ENCODE measurements at regions not wholly inside any gene's neighbourhood (a gene's known extent, or its start where the extent isn't known, plus 50 kb on each side); places are given as distances from the start of the nearest gene placed in this dataset.

- DNase-seq = no peak
These were observed 1077.9 kb upstream of the C9orf72 start for GRCh38 chr9:28651050-28651722.

DNA sequence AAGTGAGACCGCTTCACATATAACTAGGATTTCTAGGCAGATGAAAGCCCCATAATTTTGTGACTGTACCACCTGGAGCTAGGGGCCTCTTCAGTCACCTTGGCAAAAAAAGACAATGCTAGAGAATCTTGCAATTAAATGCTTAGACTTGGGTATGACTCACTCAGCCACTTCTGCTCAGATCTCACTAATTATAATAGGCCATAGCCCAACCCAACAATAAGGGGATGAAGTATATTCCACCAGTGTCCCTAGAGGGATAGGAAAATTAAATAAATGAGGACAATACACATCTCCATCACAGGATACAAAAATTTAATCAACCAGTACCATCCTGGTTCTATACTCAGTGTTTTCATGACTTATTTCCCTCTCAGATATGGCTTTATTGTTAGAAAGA is 1079.9 kb upstream of the C9orf72 start:
- no peak for DNase-seq

GRCh38 chr9:28656727-28657126 is 1083.4 kb upstream of the C9orf72 start:
- DNase-seq = no peak

- no peak for DNase-seq
These were observed 1088.6 kb upstream of the C9orf72 start for GRCh38 chr9:28661853-28662252.

DNA sequence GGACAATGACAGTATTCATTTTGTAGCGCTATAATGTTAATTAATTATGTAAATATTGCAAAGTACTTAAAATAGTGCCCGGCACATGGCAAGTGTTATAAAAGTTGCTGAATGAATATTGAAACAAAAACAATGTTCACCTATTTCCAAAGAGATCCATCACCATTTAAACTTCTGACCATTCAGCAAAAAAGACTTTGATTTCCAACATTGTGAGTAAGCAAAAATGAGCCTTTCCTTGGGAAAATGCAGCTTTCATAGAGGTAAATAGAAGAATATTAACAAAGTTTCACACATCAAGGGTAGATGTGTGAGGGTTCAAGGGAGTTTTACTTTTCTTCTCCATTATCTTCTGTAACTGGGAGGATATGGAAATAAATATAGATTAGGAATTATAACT is 1089.4 kb upstream of the C9orf72 start:
- no peak for DNase-seq

DNA sequence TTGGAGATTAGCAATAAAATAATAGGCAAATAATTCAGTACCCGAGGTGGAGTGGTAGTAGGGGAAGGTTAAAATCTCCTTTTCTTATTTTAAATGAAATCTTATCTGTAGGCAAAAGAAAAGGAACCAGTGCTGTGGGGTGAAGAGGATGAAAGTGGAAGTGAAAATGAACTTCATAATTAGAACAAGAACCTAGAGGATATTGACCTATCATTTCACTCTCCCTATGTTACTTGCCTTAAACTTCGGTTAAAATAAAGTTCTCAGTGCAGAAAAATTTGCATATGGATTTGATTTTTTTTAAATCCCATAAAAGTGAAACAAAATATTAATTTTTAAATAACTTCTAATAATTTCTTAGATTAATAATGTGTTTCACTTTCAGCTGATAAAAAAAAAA is 1094.9 kb upstream of the C9orf72 start:
- no peak for DNase-seq

DNA sequence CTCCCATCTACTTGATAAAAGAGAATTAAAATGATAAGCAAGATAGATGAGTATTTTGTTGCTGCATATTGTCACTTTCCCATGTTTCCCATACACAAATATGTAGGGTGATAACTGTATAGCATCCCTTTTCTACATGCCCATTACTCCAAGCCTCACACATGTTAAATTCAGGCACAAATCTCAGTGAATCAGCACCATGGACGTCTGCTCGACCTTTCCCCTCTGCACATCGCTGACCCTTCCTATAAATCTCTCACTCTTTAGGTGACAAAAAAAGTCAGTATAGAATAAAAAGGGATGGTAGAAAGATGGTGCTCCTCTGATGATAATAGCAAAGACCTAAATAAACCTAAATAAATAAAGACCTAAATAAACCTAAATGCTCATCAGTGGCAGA is 1097.7 kb upstream of the C9orf72 start:
- no peak for DNase-seq

DNA sequence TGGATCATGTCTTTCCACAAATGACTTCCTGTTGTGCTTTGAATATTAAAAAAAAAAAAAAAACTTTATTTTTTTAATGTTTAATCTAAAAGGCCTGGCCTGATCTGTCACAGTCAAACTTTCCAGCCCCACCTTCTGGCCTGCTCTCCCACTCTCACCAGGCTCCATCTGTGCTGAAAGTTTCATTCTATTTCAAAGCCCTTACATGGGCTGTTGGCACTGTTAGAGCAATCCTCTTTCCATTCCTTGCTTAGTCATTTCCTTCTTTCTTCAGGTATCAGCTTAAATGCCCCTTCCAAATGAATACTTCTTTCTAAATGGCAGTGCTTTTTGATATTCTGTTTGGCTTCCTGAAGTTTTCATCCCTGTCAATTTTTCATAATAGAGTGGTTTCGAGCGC is 1104.8 kb upstream of the C9orf72 start:
- no peak for DNase-seq

GRCh38 chr9:28688172-28688571 is 1114.9 kb upstream of the C9orf72 start:
- DNase-seq = no peak

DNA sequence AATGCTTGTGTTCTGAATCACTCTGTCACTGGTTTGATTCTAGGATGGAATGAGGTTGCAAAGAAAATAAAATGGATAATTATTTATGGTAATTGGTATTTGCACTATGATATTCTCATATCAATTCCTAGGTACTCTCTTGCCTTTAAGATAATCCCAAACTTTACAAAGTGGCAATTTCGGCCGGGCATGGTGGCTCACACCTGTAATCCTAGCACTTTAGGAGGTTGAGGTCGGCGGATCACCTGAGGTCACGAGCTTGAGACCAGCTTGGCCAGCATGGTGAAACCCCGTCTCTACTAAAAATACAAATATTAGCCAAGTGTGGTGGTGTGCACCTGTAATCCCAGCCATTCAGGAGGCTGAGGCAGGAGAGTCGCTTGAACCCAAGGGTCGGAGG is 1118.7 kb upstream of the C9orf72 start:
- DNase-seq = no peak

GRCh38 chr9:28696960-28697359 is 1123.7 kb upstream of the C9orf72 start:
- DNase-seq = no peak

- DNase-seq = no peak
These were observed 1126.4 kb upstream of the C9orf72 start for GRCh38 chr9:28699632-28700031.

DNA sequence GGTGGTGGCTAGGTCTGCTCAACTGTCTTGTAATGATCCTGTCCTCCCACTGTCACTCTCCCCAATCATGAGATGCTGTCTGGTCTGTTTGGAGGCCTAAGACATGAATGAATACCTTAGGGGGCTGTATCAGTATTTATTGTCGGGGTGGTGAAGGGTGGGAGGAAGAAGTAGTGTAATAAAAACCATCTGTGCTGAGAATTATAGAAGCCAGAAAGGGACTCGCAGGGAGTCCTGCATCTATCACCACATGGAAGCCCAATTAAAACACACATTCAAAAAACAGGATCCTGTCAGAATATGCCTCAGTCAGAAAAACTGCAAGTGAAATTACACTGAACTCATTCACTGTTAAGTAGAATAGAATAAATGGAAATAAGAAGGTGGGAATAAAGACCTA is 1134.3 kb upstream of the C9orf72 start:
- DNase-seq = no peak

DNA sequence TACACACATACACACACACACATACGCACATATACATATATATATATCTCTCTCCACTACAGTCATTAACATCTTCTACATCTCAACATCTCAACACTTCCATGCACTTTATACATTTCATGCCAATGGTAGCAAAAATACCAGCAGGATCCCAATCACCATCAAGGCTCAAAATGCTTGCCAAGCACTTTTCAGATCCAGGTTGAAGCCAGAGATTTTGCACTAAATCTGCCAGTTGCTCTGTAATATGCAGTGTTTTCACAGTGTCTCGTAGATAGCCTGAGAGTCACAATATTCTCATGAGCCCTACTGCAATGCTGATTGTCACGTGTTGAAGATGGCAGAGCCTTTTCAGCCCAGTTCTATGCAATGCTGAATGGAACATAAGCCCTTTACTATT is 1140.9 kb upstream of the C9orf72 start:
- DNase-seq = no peak

DNA sequence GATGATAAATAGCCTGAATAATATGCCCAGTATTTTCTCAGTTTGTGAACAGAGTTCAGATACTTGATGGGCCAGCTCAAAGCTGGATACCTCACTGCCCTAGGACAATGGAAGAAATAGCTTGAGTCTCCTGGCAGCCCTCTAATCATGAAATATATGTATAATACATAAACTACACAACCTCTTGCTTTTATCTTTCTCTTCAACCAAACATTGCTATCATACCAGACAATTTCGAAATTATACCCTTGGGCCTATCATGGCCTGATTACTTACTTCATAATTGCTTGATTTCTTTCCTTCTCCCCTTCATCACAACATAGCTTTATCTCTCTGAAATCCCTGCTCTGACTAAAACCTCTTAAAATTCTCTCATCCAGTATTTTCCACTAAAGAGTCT is 1144.9 kb upstream of the C9orf72 start:
- no peak for DNase-seq

DNA sequence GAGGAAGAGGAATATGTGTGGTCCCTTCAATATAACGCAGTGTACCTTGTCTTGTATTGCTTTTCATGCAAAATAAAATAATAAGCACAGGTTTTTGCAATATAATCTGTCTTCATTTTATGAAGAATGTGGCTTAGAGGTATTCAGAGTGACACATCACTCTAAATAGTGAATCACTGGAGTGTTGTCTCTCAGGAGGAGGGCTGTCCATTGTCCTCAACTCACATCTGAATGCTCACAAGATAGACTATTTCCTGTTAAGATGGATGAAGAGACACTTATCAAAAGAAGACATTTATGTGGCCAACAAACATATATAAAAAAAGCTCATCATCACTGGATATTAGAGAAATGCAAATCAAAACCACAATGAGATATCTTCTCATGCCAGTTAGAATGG is 1147.5 kb upstream of the C9orf72 start:
- no peak for DNase-seq

DNA sequence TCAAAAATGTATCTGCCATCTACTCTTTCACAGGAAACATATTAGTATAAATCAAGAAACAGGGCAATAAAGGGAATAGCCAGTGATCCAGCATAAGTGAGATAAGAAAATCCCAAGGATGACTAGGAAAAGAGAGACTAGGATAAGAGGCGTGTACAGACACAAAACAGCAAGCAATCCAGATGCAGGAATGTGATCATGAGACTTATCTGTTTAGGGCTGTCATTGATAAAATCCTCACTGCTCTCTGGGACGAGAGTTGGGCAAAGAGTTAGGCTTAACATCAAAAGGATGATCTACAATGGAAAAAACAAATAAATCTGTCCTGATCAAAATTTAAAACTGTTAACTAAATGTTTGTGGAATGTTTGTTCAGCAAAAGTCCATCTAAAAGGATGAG is 1156.8 kb upstream of the C9orf72 start:
- DNase-seq = no peak

DNA sequence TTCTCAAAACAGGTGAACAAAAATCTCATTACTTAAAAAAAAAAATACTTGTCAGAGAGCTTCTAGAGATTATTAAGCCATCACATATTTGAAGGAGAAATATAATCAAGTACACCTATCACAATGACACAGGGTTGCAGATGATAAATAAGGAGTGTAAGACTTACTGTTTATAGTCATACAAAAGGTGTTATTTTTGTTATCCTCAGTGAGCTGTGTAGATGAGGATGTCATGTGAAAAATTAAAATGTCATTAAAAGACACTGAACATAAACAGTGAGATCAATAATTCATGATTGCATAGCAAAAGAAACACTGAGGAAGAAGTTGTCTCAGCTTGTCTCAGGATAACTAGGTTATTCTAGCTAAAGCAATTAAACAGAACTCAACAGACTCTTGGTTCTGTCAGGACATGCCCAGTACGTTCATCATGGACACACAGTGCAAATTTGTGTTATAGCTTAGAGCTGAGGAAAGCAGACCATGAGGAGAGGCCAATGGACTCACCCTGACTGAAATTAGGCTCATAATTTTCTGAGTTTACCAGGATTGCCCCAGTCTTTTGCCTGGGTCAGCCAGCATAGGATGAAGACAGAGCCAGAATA is 1162.6 kb upstream of the C9orf72 start:
- no peak for DNase-seq

- no peak for DNase-seq
These were observed 1168.2 kb upstream of the C9orf72 start for GRCh38 chr9:28741459-28741858.

DNA sequence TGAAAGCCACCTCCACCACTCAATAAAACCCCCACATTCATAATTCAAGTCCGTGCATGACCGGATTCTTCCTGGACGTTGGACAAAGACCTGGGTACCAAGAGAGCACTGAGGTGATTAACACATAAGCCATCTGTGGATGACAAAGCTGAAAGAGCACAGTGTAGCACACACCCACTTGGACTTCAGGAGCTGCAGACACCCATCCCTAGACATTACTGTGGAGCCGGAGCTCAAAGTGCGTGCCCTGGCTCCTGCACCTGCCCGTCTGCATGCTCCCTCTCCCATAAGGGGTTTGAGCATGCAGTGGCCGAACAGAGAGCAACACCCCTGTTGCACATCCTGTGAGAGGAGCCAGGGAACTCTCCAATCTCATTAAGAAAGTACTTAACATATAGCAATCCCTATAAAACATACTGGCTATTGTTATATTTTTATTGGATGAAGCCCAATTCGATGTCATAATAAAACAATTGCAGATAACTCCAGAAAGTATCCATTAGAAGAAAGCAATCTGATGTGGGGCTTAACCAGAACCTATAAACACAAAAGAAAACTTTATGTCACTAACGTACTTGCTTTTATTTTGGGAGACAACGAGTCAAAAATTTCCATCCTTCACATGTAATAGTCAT is 1174.2 kb upstream of the C9orf72 start:
- no peak for DNase-seq

DNA sequence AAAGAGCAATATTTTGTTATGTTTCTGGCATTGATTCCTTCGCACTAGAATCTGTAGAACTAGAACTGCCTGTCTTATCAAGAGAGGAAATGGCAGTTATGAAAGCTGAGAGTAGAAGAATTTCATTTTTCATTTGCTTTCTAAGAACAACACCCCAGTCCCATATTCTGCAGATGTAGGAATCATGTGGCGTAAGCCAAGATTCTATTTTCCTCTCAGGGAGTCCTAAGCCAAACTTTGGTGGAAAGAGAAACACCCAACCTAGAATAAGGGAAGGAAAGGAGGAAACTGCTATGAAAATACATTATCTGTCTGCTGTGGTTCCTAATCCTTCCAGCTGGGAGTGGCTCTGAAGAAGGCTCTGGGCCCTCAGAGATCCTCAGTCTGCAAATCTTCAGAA is 1176.9 kb upstream of the C9orf72 start:
- DNase-seq = no peak

DNA sequence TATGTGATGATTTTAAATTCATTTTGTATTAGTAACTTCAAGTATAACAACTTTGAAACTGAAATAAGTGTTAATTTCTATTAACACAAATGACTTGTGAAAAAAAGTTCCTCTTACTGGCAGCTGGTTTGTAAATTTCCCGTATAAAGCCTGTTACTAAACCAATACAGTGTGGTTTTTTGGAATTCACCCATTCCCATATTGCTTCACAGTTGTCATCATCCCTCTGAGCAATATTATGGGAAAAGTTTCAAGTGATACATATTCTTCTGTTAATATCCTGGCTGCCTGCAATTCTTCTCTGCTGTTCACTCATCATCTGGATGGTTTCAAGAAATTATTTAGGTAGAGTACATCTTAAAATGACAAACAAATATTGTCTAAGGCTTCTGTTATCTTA is 1185.1 kb upstream of the C9orf72 start:
- DNase-seq = no peak

- DNase-seq = no peak
These were observed 1185.7 kb upstream of the C9orf72 start for GRCh38 chr9:28758971-28759370.

- DNase-seq = no peak
These were observed 1188.9 kb upstream of the C9orf72 start for GRCh38 chr9:28762167-28762566.

GRCh38 chr9:28764532-28764931 is 1191.3 kb upstream of the C9orf72 start:
- no peak for DNase-seq
